WI38 (cell line): ENCODE measurements at regions not wholly inside any gene's neighbourhood (a gene's known extent, or its start where the extent isn't known, plus 50 kb on each side); places are given as distances from the start of the nearest gene placed in this dataset.

ENCODE experiments used
- H3K4me3 ChIP-seq: 2 replicates; pipeline ENCODE4 v1.5.1; 2011; ENCODE audit warnings: low read depth, mild to moderate bottlenecking, control low read depth, low read length
- CTCF ChIP-seq: IDR thresholded peaks from 2 replicates; pipeline ENCODE4 v1.5.1; 2012; ENCODE audit warnings: low read depth, mild to moderate bottlenecking, control low read depth, low read length

GRCh38 chr20:11248687-11249638 lies 575.2 kb upstream of the JAG1 start:
- TF ChIP-seq CTCF = no peak

GRCh38 chr20:11249683-11250082 lies 575.9 kb upstream of the JAG1 start:
- TF ChIP-seq CTCF = no peak
- no peak overlapping the region for H3K4me3 ChIP-seq

More at GRCh38 chr20:11248687-11249638, 575.2 kb upstream of the JAG1 start:
- H3K4me3 ChIP-seq = no peak overlapping the region

- no peak overlapping the region for H3K4me3 ChIP-seq
- no peak for TF ChIP-seq CTCF
These were observed 578.6 kb upstream of the JAG1 start for GRCh38 chr20:11252447-11252846.

DNA sequence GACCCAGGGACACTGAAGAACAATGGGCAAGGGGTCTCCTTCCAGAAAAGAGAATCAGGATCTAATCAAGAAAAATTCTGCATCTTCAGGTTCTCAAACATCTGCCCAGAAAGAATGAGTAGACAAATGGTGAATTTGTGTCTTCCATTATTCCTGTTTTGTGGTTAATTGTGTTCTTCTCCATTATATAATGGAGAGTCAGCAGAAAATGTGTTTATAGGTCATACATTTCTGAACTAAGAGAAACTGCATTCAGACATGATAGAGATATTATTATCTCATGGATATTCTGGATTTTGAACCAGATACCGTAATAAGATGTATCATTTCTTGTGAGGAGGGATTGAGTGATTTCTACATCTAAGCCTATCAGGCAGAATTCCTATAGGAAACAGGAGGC lies 581.7 kb upstream of the JAG1 start:
- no peak overlapping the region for H3K4me3 ChIP-seq
- no peak for TF ChIP-seq CTCF

DNA sequence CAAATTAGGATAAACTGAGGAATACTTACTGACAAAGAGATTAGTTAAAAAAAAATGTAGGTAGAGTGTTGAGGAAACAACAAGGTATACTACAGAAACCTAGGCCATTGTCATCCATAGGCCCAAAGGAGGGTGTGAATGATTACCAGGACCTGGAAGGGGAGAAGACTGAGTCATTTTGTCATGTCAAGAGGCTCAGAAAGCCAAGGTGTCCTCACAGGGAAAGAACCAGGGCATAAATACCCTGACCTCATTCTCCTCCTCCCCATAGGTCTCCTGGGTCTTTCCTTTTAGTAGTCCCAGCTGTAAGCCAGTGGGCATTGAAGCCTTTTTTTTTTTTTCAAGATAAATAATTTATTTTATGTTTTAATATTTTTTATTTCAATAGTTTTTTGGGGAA lies 582.1 kb upstream of the JAG1 start:
- no peak overlapping the region for H3K4me3 ChIP-seq
- TF ChIP-seq CTCF = no peak

- no peak for TF ChIP-seq CTCF
These were observed 586.8 kb upstream of the JAG1 start for GRCh38 chr20:11260611-11261010.

DNA sequence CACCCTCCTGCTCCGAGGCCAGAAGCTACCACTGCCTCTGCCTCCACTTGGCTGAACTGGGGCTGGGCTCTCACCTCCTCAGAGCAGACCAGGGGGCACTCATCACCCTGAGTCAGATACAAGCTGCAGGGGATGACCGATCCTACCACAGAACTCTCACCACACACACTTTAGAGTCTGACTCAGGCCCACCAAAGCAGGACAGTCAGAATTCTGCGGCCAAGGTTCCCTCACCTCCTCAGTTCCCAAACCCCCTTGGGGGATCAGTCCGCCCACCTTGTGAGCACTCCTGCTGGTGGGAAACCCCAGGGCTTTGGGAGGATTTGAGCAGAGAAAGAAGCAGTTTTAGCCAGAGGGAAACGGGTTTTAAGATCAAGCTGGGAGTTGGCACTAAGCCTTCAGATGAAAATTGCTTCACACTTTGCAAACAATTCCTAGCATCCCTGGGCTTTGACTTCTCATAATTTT lies 587.8 kb upstream of the JAG1 start:
- TF ChIP-seq CTCF = no peak
- H3K4me3 ChIP-seq = no peak overlapping the region

More at GRCh38 chr20:11260611-11261010, 586.8 kb upstream of the JAG1 start:
- no peak overlapping the region for H3K4me3 ChIP-seq
